ENCODE measurements at regions not wholly inside any gene's neighbourhood (a gene's known extent, or its start where the extent isn't known, plus 50 kb on each side); places are given as distances from the start of the nearest gene placed in this dataset.

DNA sequence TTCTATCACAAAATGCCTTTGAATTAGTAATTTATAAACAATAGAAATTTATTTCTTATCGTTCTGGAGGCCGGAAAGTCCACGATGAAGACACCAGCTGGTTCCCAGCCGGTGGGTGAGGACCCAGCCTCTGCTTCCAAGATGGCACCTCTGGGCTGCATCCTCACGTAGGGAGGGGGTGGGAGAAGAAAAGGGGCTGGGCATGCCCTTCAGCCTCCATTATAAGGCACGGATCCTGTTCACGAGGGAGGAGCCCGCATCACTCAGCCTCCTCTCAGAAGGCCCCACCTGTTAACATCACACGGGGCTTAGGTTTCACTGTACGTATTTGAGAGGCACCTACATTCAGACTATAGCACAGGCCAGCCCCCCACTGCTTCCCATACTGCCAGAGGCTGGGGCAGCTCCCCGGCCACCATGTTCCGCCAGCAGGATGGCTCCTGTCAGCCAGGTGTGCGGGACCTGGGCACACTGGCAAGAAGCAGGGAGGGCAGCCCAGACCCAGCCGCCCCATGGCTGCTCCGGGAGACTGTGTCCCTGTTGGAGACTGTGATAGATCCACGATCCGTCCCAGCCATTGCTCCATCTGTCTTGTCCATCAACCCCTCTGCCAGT, 131.6 kb downstream of the SOX1 start:
- TF ChIP-seq, protein P1, sequence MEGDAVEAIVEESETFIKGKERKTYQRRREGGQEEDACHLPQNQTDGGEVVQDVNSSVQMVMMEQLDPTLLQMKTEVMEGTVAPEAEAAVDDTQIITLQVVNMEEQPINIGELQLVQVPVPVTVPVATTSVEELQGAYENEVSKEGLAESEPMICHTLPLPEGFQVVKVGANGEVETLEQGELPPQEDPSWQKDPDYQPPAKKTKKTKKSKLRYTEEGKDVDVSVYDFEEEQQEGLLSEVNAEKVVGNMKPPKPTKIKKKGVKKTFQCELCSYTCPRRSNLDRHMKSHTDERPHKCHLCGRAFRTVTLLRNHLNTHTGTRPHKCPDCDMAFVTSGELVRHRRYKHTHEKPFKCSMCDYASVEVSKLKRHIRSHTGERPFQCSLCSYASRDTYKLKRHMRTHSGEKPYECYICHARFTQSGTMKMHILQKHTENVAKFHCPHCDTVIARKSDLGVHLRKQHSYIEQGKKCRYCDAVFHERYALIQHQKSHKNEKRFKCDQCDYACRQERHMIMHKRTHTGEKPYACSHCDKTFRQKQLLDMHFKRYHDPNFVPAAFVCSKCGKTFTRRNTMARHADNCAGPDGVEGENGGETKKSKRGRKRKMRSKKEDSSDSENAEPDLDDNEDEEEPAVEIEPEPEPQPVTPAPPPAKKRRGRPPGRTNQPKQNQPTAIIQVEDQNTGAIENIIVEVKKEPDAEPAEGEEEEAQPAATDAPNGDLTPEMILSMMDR (IDR thresholded peaks at IDR 0.05; ENCODE audit: insufficient read depth, low read depth, low read length): no peak
- TF ChIP-seq EZH2 (IDR thresholded peaks at IDR 0.05; ENCODE audit: insufficient read depth, low read length): no peak

Data from astrocyte (in vitro differentiated cells and primary cell).